Subcutaneous abdominal adipose tissue (tissue), 5 donors: ENCODE measurements at regions not wholly inside any gene's neighbourhood (a gene's known extent, or its start where the extent isn't known, plus 50 kb on each side); places are given as distances from the start of the nearest gene placed in this dataset.

Experiments used
- H3K27ac ChIP-seq: one replicate; pipeline ENCODE4 v1.7.0; 2013; ENCODE audit warnings: low read depth, mild to moderate bottlenecking, inconsistent platforms, low read length, moderate library complexity
- H3K27me3 ChIP-seq, 5 donors: one replicate each; pipeline ENCODE4 v1.7.0; 2013; ENCODE audit warnings: low read length in 5 of 5, inconsistent platforms in 1 of 5; ENCODE audit not compliant: control insufficient read depth in 5 of 5, insufficient read depth in 4 of 5
- H3K36me3 ChIP-seq, 5 donors: one replicate each; pipeline ENCODE4 v1.7.0; 2013; ENCODE audit warnings: low read length in 5 of 5; ENCODE audit not compliant: control insufficient read depth in 5 of 5, insufficient read depth in 5 of 5
- H3K4me1 ChIP-seq, 5 donors: one replicate each; pipeline ENCODE4 v1.7.0; 2013; ENCODE audit warnings: low read length in 5 of 5, mild to moderate bottlenecking in 3 of 5, moderate library complexity in 1 of 5; ENCODE audit not compliant: control insufficient read depth in 5 of 5, insufficient read depth in 5 of 5
- H3K4me3 ChIP-seq, 5 donors: one replicate each; pipeline ENCODE4 v1.7.0; 2013; ENCODE audit warnings: low read length in 5 of 5, low read depth in 1 of 5
- H3K9ac ChIP-seq, 5 donors: one replicate each; pipeline ENCODE4 v1.7.0; 2013; ENCODE audit warnings: low read length in 5 of 5, mild to moderate bottlenecking in 4 of 5, moderate library complexity in 3 of 5
- H3K9me3 ChIP-seq, 5 donors: one replicate each; pipeline ENCODE4 v1.7.0; 2013; ENCODE audit warnings: low read length in 5 of 5; ENCODE audit not compliant: control insufficient read depth in 5 of 5
- donor health status: healthy.
- donor health status: healthy.
- donor health status: healthy.
- donor health status: healthy.
- donor health status: healthy.

DNA sequence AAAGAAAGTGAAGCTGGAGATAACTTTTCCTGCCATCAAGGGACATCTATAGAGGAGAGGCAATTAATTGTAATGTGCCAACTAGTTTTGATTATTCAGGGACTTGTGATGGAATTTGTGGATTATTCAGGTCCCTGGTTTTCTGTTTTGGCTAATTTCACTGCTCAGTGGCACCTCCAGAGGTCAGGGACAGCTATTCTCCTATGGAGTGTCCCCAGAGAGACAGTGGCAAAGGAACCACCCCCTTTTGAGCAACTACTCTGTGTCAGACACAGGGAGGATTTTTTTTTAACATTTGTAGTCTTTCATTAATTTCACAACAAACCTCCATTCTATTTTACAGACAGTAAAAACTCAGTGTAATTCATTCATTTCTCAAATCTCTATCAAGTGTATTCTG, 206.0 kb upstream of the SPRED2 start:
- Histone ChIP-seq H3K4me1 (peaks cover 0 to 4% (median 3%) of the 10 kb centered on the region in 5 donors), H3K4me3 (no peak overlapping the region), H3K27ac (no peak overlapping the region), H3K27me3 (no peaks in the 10 kb centered on the region), H3K9me3 (no peaks in the 10 kb centered on the region), H3K36me3 (no peaks in the 10 kb centered on the region), H3K9ac (no peak overlapping the region)

GRCh38 chr2:65636813-65637483, 204.5 kb upstream of the SPRED2 start:
- Histone ChIP-seq H3K4me1 (peaks cover 0 to 4% (median 3%) of the 10 kb centered on the region in 5 donors), H3K27ac (no peak overlapping the region), H3K9ac (no peak overlapping the region), H3K4me3 (no peak overlapping the region), H3K36me3 (no peaks in the 10 kb centered on the region), H3K27me3 (no peaks in the 10 kb centered on the region), H3K9me3 (no peaks in the 10 kb centered on the region)

GRCh38 chr2:65636024-65636423, 203.6 kb upstream of the SPRED2 start:
- peaks cover 0 to 4% (median 3%) of the 10 kb centered on the region in 5 donors for H3K4me1 ChIP-seq

GRCh38 chr2:65634304-65634703, 201.9 kb upstream of the SPRED2 start:
- Histone ChIP-seq H3K27ac (no peak overlapping the region), H3K4me1 (no peaks in the 10 kb centered on the region), H3K36me3 (no peaks in the 10 kb centered on the region), H3K9ac (no peak overlapping the region), H3K27me3 (no peaks in the 10 kb centered on the region), H3K4me3 (no peak overlapping the region), H3K9me3 (no peaks in the 10 kb centered on the region)

More at GRCh38 chr2:65636024-65636423, 203.6 kb upstream of the SPRED2 start:
- no peaks in the 10 kb centered on the region for H3K9me3 ChIP-seq
- no peak overlapping the region for H3K4me3 ChIP-seq
- H3K27me3 ChIP-seq = no peaks in the 10 kb centered on the region
- no peak overlapping the region for H3K9ac ChIP-seq
- no peaks in the 10 kb centered on the region for H3K36me3 ChIP-seq
- H3K27ac ChIP-seq = no peak overlapping the region

- Histone ChIP-seq H3K9ac (no peak overlapping the region), H3K9me3 (peaks cover 0 to 8% (median 5%) of the 10 kb centered on the region in 5 donors), H3K4me1 (no peaks in the 10 kb centered on the region), H3K27me3 (no peaks in the 10 kb centered on the region), H3K27ac (no peak overlapping the region), H3K4me3 (no peak overlapping the region), H3K36me3 (no peaks in the 10 kb centered on the region)
These were observed 198.2 kb upstream of the SPRED2 start for GRCh38 chr2:65630643-65631042.

DNA sequence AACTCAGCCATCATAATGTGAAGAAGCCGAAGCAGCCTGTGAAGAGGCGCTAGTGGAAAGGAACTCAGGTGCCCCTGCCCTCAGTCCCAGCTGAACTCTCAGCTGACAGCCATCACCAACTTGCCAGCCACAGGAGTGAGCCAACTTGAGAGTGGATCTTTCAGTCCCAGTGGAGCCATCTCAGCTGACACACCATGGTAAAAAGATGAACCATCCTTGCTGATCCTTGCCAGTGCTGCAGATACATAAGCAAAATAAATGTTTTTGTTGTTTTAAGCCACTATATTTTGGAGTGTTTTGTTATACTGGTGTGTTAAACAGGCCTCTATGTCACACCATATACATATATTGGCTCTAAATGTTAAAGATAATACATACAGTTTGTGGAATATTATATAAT, 195.8 kb upstream of the SPRED2 start:
- Histone ChIP-seq H3K27me3 (peaks cover 0 to 4% (median 0%) of the 10 kb centered on the region in 5 donors), H3K9me3 (peaks cover 0 to 8% (median 5%) of the 10 kb centered on the region in 5 donors), H3K4me1 (no peaks in the 10 kb centered on the region), H3K27ac (no peak overlapping the region), H3K36me3 (no peaks in the 10 kb centered on the region), H3K4me3 (no peak overlapping the region), H3K9ac (no peak overlapping the region)

DNA sequence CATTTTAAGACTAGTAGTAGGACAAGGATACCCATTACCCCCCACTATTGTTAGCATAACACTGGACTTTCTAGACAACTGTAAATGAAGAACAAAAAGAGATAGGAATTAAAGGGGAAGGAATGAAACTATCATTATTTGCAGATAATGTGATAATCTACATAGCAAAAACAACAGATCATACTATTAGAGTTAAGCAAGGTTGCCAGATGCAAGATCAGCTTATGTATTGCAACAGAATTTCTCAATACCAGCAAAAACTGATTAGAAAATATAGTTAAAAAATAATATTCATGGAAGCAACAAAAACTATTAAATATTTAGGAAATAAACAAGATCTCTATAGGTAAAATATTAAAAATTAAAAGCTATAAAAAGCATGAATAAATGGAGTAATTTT, 194.4 kb upstream of the SPRED2 start:
- H3K4me1 ChIP-seq = no peaks in the 10 kb centered on the region
- H3K9ac ChIP-seq = no peak overlapping the region
- H3K36me3 ChIP-seq = no peaks in the 10 kb centered on the region
- peaks cover 0 to 8% (median 5%) of the 10 kb centered on the region in 5 donors for H3K9me3 ChIP-seq
- no peak overlapping the region for H3K27ac ChIP-seq
- peaks cover 0 to 10% (median 3%) of the 10 kb centered on the region in 5 donors for H3K27me3 ChIP-seq
- H3K4me3 ChIP-seq = no peak overlapping the region

DNA sequence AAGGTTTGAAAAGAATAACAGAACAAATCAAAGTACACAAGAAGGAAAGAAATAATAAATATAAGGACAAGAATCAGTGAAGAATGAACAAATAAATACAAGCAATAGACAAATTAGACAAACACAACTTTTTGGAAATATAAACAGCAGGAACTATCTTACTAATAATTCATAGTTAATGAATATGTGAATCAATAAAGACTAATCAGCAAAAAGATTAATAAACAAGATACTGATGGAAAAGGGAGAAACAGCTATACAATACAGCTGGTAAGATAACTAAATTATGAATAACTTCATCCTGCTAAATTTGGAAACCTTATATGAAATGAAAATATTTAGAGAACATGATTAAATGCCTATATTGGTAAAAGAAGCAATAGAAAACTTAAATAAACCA, 193.6 kb upstream of the SPRED2 start:
- H3K9ac ChIP-seq = no peak overlapping the region
- no peak overlapping the region for H3K27ac ChIP-seq
- H3K9me3 ChIP-seq = peaks cover 0 to 8% (median 5%) of the 10 kb centered on the region in 5 donors
- no peaks in the 10 kb centered on the region for H3K4me1 ChIP-seq
- no peak overlapping the region for H3K4me3 ChIP-seq
- H3K36me3 ChIP-seq = no peaks in the 10 kb centered on the region
- peaks cover 0 to 10% (median 5%) of the 10 kb centered on the region in 5 donors for H3K27me3 ChIP-seq

GRCh38 chr2:65622951-65623535, 190.6 kb upstream of the SPRED2 start:
- Histone ChIP-seq H3K36me3 (no peaks in the 10 kb centered on the region), H3K4me3 (no peak overlapping the region), H3K27me3 (peaks cover 0 to 10% (median 5%) of the 10 kb centered on the region in 5 donors), H3K9me3 (peaks cover 0 to 5% (median 2%) of the 10 kb centered on the region in 5 donors), H3K4me1 (no peaks in the 10 kb centered on the region), H3K27ac (no peak overlapping the region), H3K9ac (no peak overlapping the region)

DNA sequence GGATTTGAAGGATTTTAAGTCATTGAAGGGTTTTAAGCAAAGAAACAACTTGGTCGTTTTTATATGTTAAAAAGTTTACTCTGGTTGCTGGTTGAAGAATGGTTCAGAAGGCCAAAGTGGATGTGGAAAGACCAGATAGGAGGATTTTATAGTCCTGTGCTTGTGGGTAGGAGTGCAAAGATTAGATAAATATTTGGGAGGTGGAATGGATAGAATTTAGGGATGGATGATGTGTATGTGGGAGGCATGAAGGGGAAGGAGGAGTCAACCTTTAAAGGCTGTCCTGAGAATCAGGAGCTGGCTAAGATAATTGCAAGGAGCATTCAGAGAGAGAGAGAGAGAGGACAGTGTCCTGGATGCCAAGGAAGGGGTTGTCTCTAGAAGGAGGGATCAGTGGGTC, 190.1 kb upstream of the SPRED2 start:
- Histone ChIP-seq H3K27ac (no peak overlapping the region), H3K36me3 (no peaks in the 10 kb centered on the region), H3K27me3 (peaks cover 0 to 10% (median 5%) of the 10 kb centered on the region in 5 donors), H3K9me3 (no peaks in the 10 kb centered on the region), H3K9ac (no peak overlapping the region), H3K4me3 (no peak overlapping the region), H3K4me1 (no peaks in the 10 kb centered on the region)
